ENCODE measurements at regions not wholly inside any gene's neighbourhood (a gene's known extent, or its start where the extent isn't known, plus 50 kb on each side); places are given as distances from the start of the nearest gene placed in this dataset.
"Not testable (repeated sequence)": the region's sequence is repeated elsewhere in the genome, so short reads cannot be mapped to it uniquely, and the experiment has no call there.

GRCh38 chr6:901696-902460, 208.9 kb upstream of the EXOC2 start:
- intact Hi-C loops (cut with micrococcal nuclease): no loop called here
- Mint-ChIP-seq H3K4me1 (no peaks in the 10 kb centered on the region), H3K27ac (no peak overlapping the region), H3K4me3 (no peak overlapping the region), H3K27me3 (peaks cover 11% of the 10 kb centered on the region), H3K9me3 (no peaks in the 10 kb centered on the region), H3K36me3 (ENCODE audit: low read depth) (no peaks in the 10 kb centered on the region)
- DNase-seq: no peak

GRCh38 chr6:900716-901605, 208.0 kb upstream of the EXOC2 start:
- intact Hi-C loops (cut with micrococcal nuclease): no loop called here
- no peak overlapping the region for H3K27ac Mint-ChIP-seq

GRCh38 chr6:897528-898207, 204.7 kb upstream of the EXOC2 start:
- peaks cover 10% of the 10 kb centered on the region for H3K27me3 Mint-ChIP-seq
- no peaks in the 10 kb centered on the region for H3K9me3 Mint-ChIP-seq
- no peak overlapping the region for H3K27ac Mint-ChIP-seq
- DNase-seq: no peak
- H3K36me3 Mint-ChIP-seq (ENCODE audit: low read depth): no peaks in the 10 kb centered on the region
- no peaks in the 10 kb centered on the region for H3K4me1 Mint-ChIP-seq
- no peak overlapping the region for H3K4me3 Mint-ChIP-seq
- intact Hi-C loops (cut with micrococcal nuclease): no loop called here

More at GRCh38 chr6:900716-901605, 208.0 kb upstream of the EXOC2 start:
- Mint-ChIP-seq H3K36me3 (ENCODE audit: low read depth) (no peaks in the 10 kb centered on the region), H3K4me1 (no peaks in the 10 kb centered on the region), H3K4me3 (no peak overlapping the region), H3K9me3 (no peaks in the 10 kb centered on the region), H3K27me3 (peaks cover 10% of the 10 kb centered on the region)
- no peak for DNase-seq

- intact Hi-C loops (cut with micrococcal nuclease): no loop called here
- Mint-ChIP-seq H3K27me3 (peaks cover 10% of the 10 kb centered on the region), H3K27ac (no peak overlapping the region), H3K4me1 (no peaks in the 10 kb centered on the region), H3K36me3 (ENCODE audit: low read depth) (no peaks in the 10 kb centered on the region), H3K9me3 (no peaks in the 10 kb centered on the region), H3K4me3 (no peak overlapping the region)
- DNase-seq: no peak
These were observed 201.3 kb upstream of the EXOC2 start for GRCh38 chr6:894274-894673.

- Mint-ChIP-seq H3K36me3 (ENCODE audit: low read depth) (no peaks in the 10 kb centered on the region), H3K27me3 (no peaks in the 10 kb centered on the region), H3K4me3 (no peak overlapping the region), H3K9me3 (no peaks in the 10 kb centered on the region), H3K27ac (no peak overlapping the region), H3K4me1 (no peaks in the 10 kb centered on the region)
- DNase-seq: no peak
- intact Hi-C loops (cut with micrococcal nuclease): no loop called here
These were observed 198.1 kb upstream of the EXOC2 start for GRCh38 chr6:890995-891394.

GRCh38 chr6:890201-890600, 197.3 kb upstream of the EXOC2 start:
- Mint-ChIP-seq H3K9me3 (no peaks in the 10 kb centered on the region), H3K27ac (no peak overlapping the region), H3K4me1 (peaks cover 3% of the 10 kb centered on the region), H3K4me3 (no peak overlapping the region), H3K36me3 (ENCODE audit: low read depth) (no peaks in the 10 kb centered on the region), H3K27me3 (no peaks in the 10 kb centered on the region)
- intact Hi-C loops (cut with micrococcal nuclease): no loop called here
- DNase-seq: no peak

GRCh38 chr6:887583-888235, 194.8 kb upstream of the EXOC2 start:
- no peaks in the 10 kb centered on the region for H3K9me3 Mint-ChIP-seq
- peaks cover 4% of the 10 kb centered on the region for H3K4me1 Mint-ChIP-seq
- H3K36me3 Mint-ChIP-seq (ENCODE audit: low read depth): no peaks in the 10 kb centered on the region
- intact Hi-C loops (cut with micrococcal nuclease): no loop called here
- H3K27me3 Mint-ChIP-seq: peaks cover 4% of the 10 kb centered on the region
- H3K4me3 Mint-ChIP-seq: no peak overlapping the region
- DNase-seq: no peak
- H3K27ac Mint-ChIP-seq: no peak overlapping the region

- DNase-seq; intact Hi-C loops (cut with micrococcal nuclease); H3K4me1 Mint-ChIP-seq; H3K9me3 Mint-ChIP-seq; H3K36me3 Mint-ChIP-seq (ENCODE audit: low read depth); H3K4me3 Mint-ChIP-seq; H3K27ac Mint-ChIP-seq: not testable (repeated sequence)
- H3K27me3 Mint-ChIP-seq: peaks cover 12% of the 10 kb centered on the region
These were observed 193.2 kb upstream of the EXOC2 start for GRCh38 chr6:886116-886515.

GRCh38 chr6:885051-885590, 192.2 kb upstream of the EXOC2 start:
- H3K9me3 Mint-ChIP-seq: no peaks in the 10 kb centered on the region
- peaks cover 16% of the 10 kb centered on the region for H3K27me3 Mint-ChIP-seq
- intact Hi-C loops (cut with micrococcal nuclease): no loop called here
- peaks cover 4% of the 10 kb centered on the region for H3K4me1 Mint-ChIP-seq
- no peak overlapping the region for H3K4me3 Mint-ChIP-seq
- no peak for DNase-seq
- no peaks in the 10 kb centered on the region for H3K36me3 Mint-ChIP-seq (ENCODE audit: low read depth)
- H3K27ac Mint-ChIP-seq: no peak overlapping the region

GRCh38 chr6:884570-884969, 191.6 kb upstream of the EXOC2 start:
- intact Hi-C loops (cut with micrococcal nuclease): no loop called here
- H3K27me3 Mint-ChIP-seq: peaks cover 18% of the 10 kb centered on the region
- no peak overlapping the region for H3K4me3 Mint-ChIP-seq
- no peaks in the 10 kb centered on the region for H3K9me3 Mint-ChIP-seq
- peaks cover 4% of the 10 kb centered on the region for H3K4me1 Mint-ChIP-seq
- no peaks in the 10 kb centered on the region for H3K36me3 Mint-ChIP-seq (ENCODE audit: low read depth)
- H3K27ac Mint-ChIP-seq: no peak overlapping the region
- no peak for DNase-seq

GRCh38 chr6:882084-882598, 189.2 kb upstream of the EXOC2 start:
- peaks cover 4% of the 10 kb centered on the region for H3K4me1 Mint-ChIP-seq
- no peak for DNase-seq
- H3K27me3 Mint-ChIP-seq: peaks cover 31% of the 10 kb centered on the region
- intact Hi-C loops (cut with micrococcal nuclease): no loop called here
- no peak overlapping the region for H3K27ac Mint-ChIP-seq
- no peaks in the 10 kb centered on the region for H3K9me3 Mint-ChIP-seq
- no peaks in the 10 kb centered on the region for H3K36me3 Mint-ChIP-seq (ENCODE audit: low read depth)
- H3K4me3 Mint-ChIP-seq: no peak overlapping the region

GRCh38 chr6:878179-878578, 185.2 kb upstream of the EXOC2 start:
- no peak for DNase-seq
- no peak overlapping the region for H3K4me3 Mint-ChIP-seq
- H3K9me3 Mint-ChIP-seq: no peaks in the 10 kb centered on the region
- H3K4me1 Mint-ChIP-seq: no peaks in the 10 kb centered on the region
- peaks cover 36% of the 10 kb centered on the region for H3K27me3 Mint-ChIP-seq
- intact Hi-C loops (cut with micrococcal nuclease): no loop called here
- H3K36me3 Mint-ChIP-seq (ENCODE audit: low read depth): no peaks in the 10 kb centered on the region
- no peak overlapping the region for H3K27ac Mint-ChIP-seq

GRCh38 chr6:875012-875411, 182.1 kb upstream of the EXOC2 start:
- no peak for DNase-seq
- no peak overlapping the region for H3K4me3 Mint-ChIP-seq
- H3K27ac Mint-ChIP-seq: no peak overlapping the region
- peaks cover 26% of the 10 kb centered on the region for H3K27me3 Mint-ChIP-seq
- intact Hi-C loops (cut with micrococcal nuclease): no loop called here
- no peaks in the 10 kb centered on the region for H3K9me3 Mint-ChIP-seq
- H3K36me3 Mint-ChIP-seq (ENCODE audit: low read depth): no peaks in the 10 kb centered on the region
- no peaks in the 10 kb centered on the region for H3K4me1 Mint-ChIP-seq

All from activated CD4-positive, alpha-beta T cell treated with anti-CD3 and anti-CD28 coated beads, Interleukin-2, amount 10 ng/mL, durations not matched to agents 24 days and 14 days (primary cell).